GM19395 (cell line): ENCODE measurements at regions not wholly inside any gene's neighbourhood (a gene's known extent, or its start where the extent isn't known, plus 50 kb on each side); places are given as distances from the start of the nearest gene placed in this dataset.
"Not testable (repeated sequence)": the region's sequence is repeated elsewhere in the genome, so short reads cannot be mapped to it uniquely, and the experiment has no call there.

Source experiments
- ATAC-seq: cut with Tn5 transposase; IDR thresholded peaks from one replicate; pipeline ENCODE4 v1.9.1; 2021; ENCODE audit warnings: mild to moderate bottlenecking, moderate library complexity; ENCODE audit not compliant: unreplicated experiment

DNA sequence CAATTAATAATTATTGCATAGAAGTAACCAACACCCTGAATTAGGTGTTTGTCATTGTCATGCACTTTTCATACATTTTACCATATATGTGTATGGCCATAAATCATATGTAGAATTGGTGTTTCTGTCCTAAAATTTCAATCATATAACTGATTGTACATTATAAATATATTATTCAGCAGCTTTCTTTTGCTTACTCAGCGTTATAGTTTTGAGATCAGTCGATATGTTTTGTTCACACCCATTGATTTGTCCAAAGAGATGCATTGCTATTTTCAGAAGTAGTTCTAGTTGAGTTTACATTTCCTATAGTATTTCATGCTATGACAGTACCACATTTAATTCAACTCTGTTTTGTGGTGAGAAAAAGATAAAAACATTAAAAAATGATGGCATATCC, 50.5 kb upstream of the PARP4 start:
- ATAC-seq = no peak

DNA sequence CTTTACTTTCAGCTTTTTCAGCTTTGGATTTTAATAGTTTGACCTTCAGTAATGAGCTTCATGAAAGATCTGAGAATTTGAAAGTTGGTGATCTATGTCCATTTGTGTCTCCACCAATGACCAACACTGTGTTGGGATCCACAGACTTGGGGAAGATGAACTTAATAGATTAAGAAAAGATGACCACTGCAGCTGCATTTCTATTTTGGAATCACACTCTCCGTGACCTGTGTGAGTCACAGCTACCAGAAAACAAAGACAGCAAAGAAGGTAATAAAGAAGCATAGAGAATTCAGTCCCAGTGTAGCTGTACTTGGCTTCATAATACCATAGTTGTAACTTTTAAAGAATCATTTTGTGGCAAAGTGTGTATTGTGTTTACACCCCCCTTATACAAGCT, 51.4 kb upstream of the PARP4 start:
- ATAC-seq = not testable (repeated sequence)

DNA sequence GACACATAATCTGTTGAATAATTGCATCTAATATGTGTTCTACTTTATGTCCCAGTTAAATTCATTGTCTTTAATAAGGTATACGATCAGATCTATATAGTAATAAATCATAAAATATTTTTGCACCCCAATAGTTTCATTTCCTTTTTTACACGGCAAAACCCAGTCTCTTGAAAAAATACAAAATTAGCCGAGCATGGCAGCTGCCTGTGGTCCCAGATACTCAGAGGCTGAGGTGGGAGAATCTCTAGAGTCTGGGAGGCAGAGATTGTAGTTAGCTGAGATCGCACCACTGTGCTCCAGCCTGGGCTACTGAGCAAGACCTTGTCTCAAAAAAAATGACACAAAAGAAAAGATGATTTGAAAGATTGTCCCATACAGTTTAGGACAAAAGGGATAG, 52.3 kb upstream of the PARP4 start:
- ATAC-seq = peak; percentile 58

DNA sequence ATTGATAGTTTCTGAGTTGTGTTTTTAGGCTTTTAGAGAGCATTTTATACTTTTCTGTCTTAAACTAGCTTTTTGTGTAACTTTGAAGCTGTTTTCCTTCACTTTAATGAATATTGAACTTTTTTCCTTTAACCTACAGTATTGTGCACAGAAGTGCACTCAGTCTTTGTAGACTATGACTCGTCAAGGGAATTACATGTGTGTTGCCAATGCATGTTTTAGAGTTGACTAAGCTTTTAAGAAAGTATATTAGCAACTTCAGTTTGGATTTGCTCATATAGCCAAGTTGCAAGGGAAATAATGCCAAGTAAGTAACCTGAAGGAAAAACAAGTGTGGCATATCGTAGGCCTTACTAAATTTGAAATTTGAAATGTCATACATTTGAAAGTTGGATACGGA, 55.0 kb upstream of the PARP4 start:
- not testable (repeated sequence) for ATAC-seq

DNA sequence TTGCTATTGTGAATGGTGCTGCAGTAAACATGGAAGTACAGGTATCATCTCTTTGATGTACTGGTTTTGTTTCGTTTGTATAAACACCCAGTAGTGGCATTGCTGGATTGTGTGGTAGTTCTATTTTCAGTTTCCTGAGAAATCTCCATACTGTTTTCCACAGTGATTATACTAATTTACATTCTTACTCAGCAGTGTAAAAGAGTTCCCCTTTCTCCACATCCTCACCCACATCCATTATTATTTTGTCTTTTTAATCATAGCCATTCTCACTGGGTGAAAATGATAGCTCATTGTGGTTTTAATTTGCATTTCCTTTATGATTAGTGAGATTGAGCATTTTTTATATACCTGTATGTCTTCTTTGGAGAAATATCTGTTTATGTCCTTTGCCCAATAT, 62.3 kb upstream of the PARP4 start:
- ATAC-seq = no peak

DNA sequence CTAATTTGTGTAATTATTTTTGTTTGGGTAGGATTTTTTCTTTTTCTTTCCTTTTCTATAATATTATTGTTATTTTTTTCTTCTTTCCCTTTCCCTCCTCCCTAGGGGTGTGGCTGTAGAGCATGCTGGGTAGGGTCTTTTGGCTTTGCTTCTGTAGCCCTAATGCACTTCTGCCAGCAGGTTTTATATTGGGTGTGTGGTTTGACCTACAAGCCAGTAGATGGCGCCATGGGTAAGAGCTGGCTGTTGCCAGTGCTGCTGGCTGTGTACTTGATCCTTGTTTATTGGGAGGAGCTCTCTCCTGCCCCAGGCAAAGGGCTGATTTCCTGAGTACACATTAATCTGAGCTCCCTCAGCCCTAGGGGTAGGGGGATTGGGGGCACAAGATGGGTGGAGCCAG, 67.7 kb upstream of the PARP4 start:
- not testable (repeated sequence) for ATAC-seq

DNA sequence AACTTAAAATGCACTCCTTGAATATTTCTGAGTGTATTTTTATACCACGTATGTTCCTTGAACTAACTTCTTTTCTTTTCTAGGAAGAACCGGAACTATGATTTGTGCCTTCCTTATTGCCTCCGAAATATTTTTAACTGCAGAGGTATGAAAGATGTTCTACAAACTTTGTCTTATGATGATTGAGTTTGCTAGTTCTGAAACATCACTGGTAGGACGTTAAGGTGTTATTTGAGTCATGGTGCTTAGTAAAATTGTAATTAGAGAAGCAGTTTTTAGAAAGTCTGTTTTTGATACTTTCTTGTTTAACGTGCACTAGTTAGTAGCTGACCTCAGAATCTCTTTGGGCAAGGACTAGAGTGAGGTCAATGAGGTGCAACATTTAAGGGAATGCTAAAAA, 69.0 kb upstream of the PARP4 start:
- ATAC-seq = not testable (repeated sequence)

DNA sequence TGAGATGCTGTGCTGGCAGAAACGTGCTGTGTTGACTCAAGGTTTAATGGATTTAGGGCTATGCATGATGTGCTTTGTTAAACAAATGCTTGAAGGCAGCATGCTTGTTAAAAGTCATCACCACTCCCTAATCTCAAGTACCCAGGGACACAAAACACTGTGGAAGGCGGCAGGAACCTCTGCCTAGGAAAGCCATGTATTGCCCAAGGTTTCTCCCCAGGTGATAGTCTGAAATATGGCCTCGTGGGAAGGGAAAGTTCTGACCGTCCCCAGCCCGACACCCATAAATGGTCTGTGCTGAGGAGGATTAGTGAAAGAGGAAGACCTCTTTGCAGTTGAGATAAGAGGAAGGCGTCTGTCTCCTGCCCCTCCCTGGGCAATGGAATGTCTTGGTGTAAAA, 79.1 kb upstream of the PARP4 start:
- not testable (repeated sequence) for ATAC-seq

DNA sequence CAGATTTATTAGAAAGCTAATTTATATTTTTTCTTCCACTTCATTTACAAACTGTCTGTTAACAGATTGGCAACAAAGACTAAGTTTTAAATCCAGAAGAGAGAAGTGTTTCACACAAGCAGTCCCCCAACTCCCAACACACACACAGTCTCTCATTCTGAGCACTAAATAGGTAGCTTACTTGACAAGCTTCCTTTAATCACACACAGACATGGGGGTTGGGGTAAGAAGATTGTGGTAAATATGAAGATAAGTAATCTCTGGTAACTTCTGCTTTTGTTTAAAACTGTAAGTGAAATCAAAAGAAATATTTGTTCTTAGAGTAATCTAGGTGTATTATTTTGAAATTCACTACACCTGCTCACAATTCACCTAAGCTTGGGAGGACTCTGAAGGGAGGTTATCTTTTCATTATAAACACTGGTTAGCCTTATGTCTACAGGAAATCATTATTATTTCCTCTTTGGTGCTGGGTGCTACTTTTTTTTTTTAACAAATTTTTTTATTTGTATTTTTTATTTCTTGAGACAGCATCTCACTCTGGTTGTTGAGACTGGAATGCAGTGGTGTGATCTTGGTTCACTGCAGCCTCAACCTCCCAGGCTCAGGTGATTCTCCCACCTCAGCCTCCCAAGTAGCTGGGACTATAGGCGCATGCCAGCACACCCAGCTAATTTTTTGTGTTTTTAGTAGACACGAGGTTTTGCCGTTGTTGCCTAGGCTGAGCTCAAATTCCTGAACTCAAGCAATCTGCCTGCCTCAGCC, 82.1 kb upstream of the ATP12A start:
- not testable (repeated sequence) for ATAC-seq

DNA sequence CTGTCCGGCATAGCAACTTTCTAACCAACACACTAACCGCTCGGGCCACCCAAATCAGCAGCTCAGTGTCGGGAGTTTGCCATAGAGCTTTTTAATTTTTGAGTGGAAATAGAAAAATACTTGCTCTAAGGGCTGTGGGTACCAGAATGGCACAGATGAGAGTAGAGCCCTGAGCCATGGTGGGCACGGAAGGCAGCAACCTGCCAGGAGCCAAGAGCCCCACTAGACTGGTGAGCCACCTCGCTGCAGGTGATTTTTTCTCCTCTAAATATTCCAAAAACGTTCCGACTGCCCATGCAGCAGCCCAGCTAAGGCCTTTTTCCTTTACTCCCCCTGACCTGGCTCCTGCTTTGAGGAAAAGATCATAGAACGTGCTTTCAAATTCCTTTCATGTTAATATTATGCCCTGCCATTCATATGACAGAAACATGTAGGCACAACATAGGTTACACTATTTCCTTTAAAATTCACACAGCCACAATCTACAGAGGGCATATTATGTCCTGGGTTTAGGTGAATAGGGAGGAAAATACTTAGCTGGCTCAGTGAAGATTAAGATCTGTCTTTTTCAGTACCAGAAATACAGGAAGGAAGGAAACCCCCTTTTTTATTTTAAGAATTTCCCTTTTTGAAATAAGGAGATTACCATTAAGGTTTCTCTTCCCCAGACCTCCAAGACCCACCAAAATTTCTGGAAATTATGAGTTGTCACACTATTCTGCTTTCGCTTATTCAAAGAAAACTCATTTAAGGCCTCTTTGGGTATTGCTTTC, 81.0 kb upstream of the ATP12A start:
- ATAC-seq = not testable (repeated sequence)

DNA sequence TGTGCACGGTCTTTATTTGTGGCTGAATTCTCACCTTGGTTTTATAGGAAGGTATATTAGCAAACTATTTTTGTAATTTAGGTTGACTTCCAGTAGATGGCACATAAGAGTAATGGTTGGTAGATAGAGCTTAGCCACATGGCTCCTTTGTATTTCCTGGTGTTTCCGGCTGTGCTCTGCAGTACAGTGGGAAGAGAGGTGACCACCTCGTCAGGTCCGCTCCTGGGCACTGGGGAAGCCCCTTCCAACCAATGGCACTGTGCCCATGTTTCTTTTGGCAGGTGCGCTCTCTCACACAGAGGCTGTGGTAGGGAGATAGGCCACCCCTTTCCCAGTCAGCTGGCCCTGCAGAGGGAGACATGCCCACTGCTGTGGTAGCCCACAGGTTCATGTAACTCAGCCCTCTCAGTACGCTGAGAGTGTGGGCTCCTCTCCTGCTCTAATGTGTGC, 74.3 kb upstream of the ATP12A start:
- peak; percentile 70 for ATAC-seq

DNA sequence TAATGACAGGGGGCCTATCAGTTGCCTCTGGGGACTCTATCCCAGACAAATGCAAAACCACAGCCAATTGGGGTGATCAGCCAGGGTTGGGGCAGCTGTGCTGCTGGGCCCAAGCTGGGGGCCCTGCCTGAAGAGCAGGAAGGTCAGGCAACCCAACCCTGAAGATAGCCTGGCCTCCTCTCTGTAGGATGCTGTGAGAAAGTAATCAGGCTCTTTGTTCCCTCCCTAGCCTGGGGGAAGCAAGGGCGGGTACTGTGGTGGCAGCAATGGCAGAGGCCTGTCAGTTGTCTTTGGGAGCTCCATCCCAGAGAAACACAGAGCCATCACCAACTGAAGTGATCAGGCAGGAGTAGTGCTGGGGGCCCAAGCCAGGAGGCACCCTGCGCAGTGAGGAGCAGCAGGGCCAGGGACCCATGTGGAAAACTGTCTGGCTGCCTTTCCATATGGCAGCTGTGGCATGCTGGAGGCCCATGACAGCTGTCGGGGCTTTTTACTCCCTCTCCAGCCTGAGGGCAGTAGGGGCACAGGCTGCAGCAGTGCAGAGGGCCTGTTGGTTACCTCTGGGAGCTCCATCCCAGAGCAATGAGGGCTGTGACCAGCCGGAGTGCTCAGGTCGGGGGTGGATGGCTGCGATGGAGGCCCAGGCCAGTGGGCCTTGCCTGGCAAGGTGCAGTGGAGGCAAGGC, 73.6 kb upstream of the ATP12A start:
- no peak for ATAC-seq

DNA sequence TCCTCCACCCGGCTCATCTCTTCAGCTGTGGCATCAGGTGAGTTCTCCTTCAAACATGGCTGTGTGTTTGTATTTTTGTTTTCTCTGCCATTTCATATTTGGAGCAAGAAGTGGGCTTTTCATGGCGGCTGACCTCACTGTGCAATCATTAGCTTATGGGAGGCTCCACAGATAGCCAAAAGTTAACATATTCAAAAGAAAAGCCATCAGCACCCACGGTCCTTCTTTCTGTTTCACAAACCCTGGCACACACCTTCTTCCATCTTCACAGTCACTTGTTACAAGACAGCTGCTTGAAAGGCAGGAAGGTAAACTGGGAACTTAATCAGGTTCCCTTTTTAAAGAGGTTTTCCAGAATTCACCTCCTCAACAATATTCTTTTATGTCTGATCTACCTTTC, 69.3 kb upstream of the ATP12A start:
- ATAC-seq = peak; percentile 65

DNA sequence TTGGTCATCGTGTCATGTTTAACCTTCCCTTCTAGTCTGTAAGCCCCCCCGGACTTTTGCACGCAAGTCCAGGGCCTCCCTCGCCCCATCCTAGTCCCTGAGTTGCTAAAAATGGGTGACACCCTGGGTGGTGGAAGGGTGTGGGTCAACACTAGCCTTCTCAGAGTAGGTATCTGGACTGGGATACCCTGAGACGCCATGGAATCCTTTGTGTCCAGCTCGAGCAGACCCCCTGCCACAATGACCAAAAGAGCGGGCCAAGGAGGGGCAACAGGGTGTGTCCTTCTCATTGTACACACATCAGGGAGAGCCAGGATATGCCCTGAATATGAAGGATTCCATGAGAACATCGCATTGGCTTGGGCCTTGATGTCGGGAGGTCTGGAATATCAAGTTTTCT, 67.5 kb upstream of the ATP12A start:
- no peak for ATAC-seq

DNA sequence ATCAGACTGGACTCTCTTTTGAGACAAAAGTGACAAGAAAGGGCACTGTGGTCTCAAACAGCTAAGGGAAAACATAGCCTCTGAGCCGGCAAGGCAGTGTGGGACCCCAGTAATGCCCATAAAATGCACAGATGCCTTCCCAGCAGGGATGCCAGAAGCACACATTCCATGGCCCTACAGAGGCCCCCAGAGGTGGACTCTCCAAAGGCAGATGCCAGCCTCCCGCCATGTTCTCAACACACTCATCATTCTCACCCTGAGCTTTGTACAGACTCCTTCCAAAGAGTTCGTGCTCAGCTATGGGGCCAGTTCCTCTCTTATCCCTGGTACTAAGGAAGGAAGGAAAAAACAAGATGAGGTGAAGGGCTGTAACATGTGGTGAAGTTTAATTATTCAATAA, 67.1 kb upstream of the ATP12A start:
- no peak for ATAC-seq

DNA sequence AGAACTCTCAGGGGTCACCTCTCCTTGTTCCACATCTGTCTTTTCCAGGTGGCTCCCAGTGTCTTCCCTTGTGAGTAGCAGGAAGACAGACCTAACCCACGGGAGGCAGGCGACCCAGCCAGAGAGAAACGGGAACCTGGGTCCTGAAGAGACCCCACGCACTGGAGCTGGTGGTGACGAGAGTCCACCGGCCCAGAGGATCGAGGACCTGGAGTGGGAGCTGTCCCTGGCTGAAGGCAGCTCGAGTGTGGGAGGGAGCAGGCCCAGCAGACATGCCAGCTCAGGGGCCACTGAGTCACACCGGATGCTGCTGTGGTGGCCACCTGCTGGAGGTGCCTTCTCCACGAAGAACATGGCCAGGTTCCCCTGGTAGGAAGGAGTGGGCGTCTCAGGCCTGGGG, 66.5 kb upstream of the ATP12A start:
- no peak for ATAC-seq

DNA sequence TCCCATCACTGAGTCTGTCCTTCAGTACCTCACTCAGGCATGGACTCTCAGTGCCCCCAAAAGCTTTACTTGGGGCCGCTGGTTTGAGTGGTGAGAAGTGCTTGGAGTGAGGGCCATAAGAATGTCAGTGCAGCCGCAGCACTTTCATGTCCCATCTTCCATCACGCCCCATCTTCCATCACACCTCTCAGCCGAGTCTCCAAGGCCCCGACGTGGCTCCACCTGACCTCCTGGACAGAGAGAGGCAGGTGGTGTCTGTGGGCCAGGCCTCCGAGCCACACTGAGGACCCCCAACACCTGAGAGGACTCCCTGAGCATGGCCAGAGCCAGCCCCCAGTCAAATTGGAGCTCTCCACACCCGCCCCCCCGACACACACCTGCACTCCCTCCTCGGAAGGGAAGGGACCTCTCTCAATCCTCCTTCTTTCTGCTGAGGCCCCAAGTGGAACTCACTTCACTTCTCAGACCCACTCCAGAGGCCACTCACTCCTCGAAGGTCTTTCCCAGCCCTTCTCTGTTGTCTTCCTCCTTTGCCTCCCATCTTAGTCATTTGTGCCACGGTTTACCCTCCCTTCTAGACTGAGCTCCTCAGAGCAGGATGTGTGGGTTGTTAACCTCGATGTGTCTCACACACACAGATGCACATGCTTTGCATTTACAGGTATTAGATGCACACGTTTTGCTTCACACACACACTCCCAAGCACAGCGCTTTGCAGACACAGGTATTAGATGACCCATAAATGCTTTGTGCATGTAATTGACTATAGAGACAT, 65.7 kb upstream of the ATP12A start:
- no peak for ATAC-seq

DNA sequence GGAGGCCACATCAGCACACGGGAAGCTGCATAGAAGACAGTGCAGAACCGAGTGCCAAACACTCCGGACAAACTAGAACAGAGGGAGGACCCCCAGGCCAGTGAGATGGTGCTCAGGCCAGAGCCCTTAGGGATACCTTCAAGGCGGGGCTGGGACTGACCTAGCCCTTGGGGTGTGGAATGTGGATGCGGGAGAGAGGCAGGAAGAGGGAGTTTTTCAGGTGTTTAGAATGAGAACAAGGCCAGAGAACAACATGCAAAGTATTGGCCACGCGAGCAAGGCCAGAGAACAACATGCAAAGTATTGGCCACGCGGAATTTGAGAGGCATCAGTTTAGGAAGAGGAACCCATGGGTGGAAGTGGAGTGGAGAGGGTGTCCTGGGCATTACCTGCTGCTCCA, 65.1 kb upstream of the ATP12A start:
- ATAC-seq = no peak

DNA sequence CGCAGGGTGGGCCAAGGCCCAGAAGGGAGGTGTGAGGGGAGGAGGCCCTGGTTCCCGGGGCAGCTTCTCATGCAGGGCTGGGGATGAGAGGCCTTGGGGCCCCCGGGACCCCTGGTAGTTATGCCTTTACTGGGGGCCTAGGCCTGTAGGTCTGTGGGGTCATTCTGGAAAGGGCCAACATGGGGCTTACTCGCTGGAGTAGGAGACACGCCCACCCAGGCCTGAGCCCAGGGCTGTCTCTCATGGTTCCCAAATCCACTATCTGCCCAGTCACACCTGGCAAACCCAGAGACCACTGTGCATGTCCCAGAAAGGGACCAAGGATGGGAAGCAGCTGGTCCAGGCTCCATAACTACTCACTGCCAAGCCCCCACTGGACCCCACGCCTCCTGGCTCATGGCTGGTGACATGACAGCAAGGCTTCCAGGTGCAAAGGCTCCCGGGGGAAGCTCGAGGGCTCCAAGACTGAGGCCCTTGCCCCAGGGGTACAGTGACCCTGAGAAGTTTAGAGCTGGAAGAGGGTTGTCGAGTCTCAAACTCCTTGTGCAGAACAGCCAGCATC, 64.2 kb upstream of the ATP12A start:
- no peak for ATAC-seq

DNA sequence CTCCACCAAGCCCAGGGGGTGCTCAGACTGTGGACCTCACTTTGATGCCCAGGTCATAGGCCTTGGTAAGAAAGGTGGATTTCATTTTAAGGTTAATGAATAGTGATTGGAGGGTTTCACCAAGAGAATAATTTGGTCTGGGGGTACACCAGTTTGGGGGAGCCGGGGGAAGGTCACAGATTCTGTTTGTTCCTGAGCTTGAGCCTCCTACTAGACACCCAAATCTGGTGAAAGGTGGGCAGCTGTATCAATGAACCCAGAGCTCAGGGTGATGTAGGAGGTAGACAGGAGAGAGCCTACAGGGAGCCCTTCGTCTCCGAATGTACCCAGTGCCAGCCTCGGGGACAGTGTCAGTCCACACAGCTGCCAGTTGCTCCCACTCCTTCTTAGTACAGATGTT, 63.7 kb upstream of the ATP12A start:
- no peak for ATAC-seq
